ENCODE measurements at regions not wholly inside any gene's neighbourhood (a gene's known extent, or its start where the extent isn't known, plus 50 kb on each side); places are given as distances from the start of the nearest gene placed in this dataset.

- ATAC-seq, result no peak
- H3K27me3 ChIP-seq, result no peaks in the 10 kb centered on the region
- WGBS, 2 donors (ENCODE audit: low coverage in 1 of 2), result 83% methylated on average over 1 of the region's 1 CpG; no CpG with 5 or more reads in 1 of the 2 donors
- TF ChIP-seq EP300 (IDR thresholded peaks at IDR 0.05) (no peak), CTCF (IDR thresholded peaks at IDR 0.05) (no peak), POLR2AphosphoS5 (IDR thresholded peaks at IDR 0.05) (no peak), POLR2A (IDR thresholded peaks at IDR 0.05) (no peak)
- H3K4me3 ChIP-seq, result no peak overlapping the region
- H3K4me1 ChIP-seq, result no peaks in the 10 kb centered on the region
- H3K9me3 ChIP-seq, result no peaks in the 10 kb centered on the region
- no peaks in the 10 kb centered on the region for H3K36me3 ChIP-seq
- no peak overlapping the region for H3K27ac ChIP-seq
Measured at GRCh38 chrX:112967341-112967740, 126.7 kb upstream of the AMOT start.

- H3K4me3 ChIP-seq, result no peak overlapping the region
- H3K27me3 ChIP-seq, result no peaks in the 10 kb centered on the region
- no peaks in the 10 kb centered on the region for H3K4me1 ChIP-seq
- H3K27ac ChIP-seq, result no peak overlapping the region
- H3K36me3 ChIP-seq, result no peaks in the 10 kb centered on the region
- no peaks in the 10 kb centered on the region for H3K9me3 ChIP-seq
- TF ChIP-seq POLR2AphosphoS5 (IDR thresholded peaks at IDR 0.05), result no peak
- TF ChIP-seq CTCF (IDR thresholded peaks at IDR 0.05), result no peak
- no peak for TF ChIP-seq EP300 (IDR thresholded peaks at IDR 0.05)
- no peak for TF ChIP-seq POLR2A (IDR thresholded peaks at IDR 0.05)
- no peak for ATAC-seq
Measured at GRCh38 chrX:112961981-112962380, 121.3 kb upstream of the AMOT start.

GRCh38 chrX:112947981-112948615 is 107.5 kb upstream of the AMOT start:
- no peak for ATAC-seq
- Histone ChIP-seq H3K9me3 (no peaks in the 10 kb centered on the region), H3K27ac (no peak overlapping the region), H3K27me3 (no peaks in the 10 kb centered on the region), H3K4me1 (no peaks in the 10 kb centered on the region), H3K36me3 (no peaks in the 10 kb centered on the region), H3K4me3 (no peak overlapping the region)
- WGBS, 2 donors (ENCODE audit: low coverage in 1 of 2), result 8 to 83% methylated on average over 2 of the region's 2 CpGs
- TF ChIP-seq POLR2AphosphoS5 (IDR thresholded peaks at IDR 0.05), result no peak
- TF ChIP-seq EP300 (IDR thresholded peaks at IDR 0.05), result no peak
- TF ChIP-seq POLR2A (IDR thresholded peaks at IDR 0.05), result no peak
- TF ChIP-seq CTCF (IDR thresholded peaks at IDR 0.05), result no peak

GRCh38 chrX:112946227-112946626 is 105.6 kb upstream of the AMOT start:
- no peak for TF ChIP-seq POLR2AphosphoS5 (IDR thresholded peaks at IDR 0.05)
- no peak for TF ChIP-seq CTCF (IDR thresholded peaks at IDR 0.05)
- no peak for TF ChIP-seq POLR2A (IDR thresholded peaks at IDR 0.05)
- no peak for TF ChIP-seq EP300 (IDR thresholded peaks at IDR 0.05)
- WGBS, 2 donors (ENCODE audit: low coverage in 1 of 2), result no CpG with 5 or more reads among the region's 1 CpG
- Histone ChIP-seq H3K27ac (no peak overlapping the region), H3K4me1 (no peaks in the 10 kb centered on the region), H3K9me3 (no peaks in the 10 kb centered on the region), H3K4me3 (no peak overlapping the region), H3K27me3 (no peaks in the 10 kb centered on the region), H3K36me3 (no peaks in the 10 kb centered on the region)
- peak; percentile 55 for ATAC-seq

- H3K27ac ChIP-seq, result no peak overlapping the region
- no peaks in the 10 kb centered on the region for H3K36me3 ChIP-seq
- H3K27me3 ChIP-seq, result no peaks in the 10 kb centered on the region
- ATAC-seq, result no peak
- no peak overlapping the region for H3K4me3 ChIP-seq
- no peaks in the 10 kb centered on the region for H3K4me1 ChIP-seq
- TF ChIP-seq POLR2AphosphoS5 (IDR thresholded peaks at IDR 0.05) (no peak), POLR2A (IDR thresholded peaks at IDR 0.05) (no peak), CTCF (IDR thresholded peaks at IDR 0.05) (no peak), EP300 (IDR thresholded peaks at IDR 0.05) (no peak)
- 80 to 81% methylated on average over 5 to 6 of the region's 6 CpGs for WGBS, 2 donors (ENCODE audit: low coverage in 1 of 2)
- H3K9me3 ChIP-seq, result no peaks in the 10 kb centered on the region
Measured at GRCh38 chrX:112945826-112946225, 105.2 kb upstream of the AMOT start.

Data from gastroesophageal sphincter (tissue), 4 donors.